GM12874 (cell line): ENCODE measurements at regions not wholly inside any gene's neighbourhood (a gene's known extent, or its start where the extent isn't known, plus 50 kb on each side); places are given as distances from the start of the nearest gene placed in this dataset.
A peak's percentile ranks its signal among the peaks of the same experiment; 100 is the strongest.

Experiments used
- CTCF ChIP-seq: IDR thresholded peaks from 2 replicates; pipeline ENCODE4 v1.5.1; 2011; ENCODE audit warnings: low read depth, mild to moderate bottlenecking, control low read depth, low read length, moderate library complexity; ENCODE audit not compliant: insufficient read depth

- TF ChIP-seq CTCF = no peak
These were observed 87.7 kb downstream of the CEBPB start for GRCh38 chr20:50278377-50278683.

- TF ChIP-seq CTCF = no peak
These were observed 88.3 kb downstream of the CEBPB start for GRCh38 chr20:50278684-50279531.

GRCh38 chr20:50279988-50280850 is 89.6 kb downstream of the CEBPB start:
- TF ChIP-seq CTCF = no peak

- no peak for TF ChIP-seq CTCF
These were observed 90.4 kb downstream of the CEBPB start for GRCh38 chr20:50280851-50281655.

GRCh38 chr20:50281831-50282591 is 91.4 kb downstream of the CEBPB start:
- TF ChIP-seq CTCF = peak; percentile 18; the same call in 1 of the 2 replicates

GRCh38 chr20:50282592-50283241 is 92.1 kb downstream of the CEBPB start:
- no peak for TF ChIP-seq CTCF
